Right cardiac atrium (tissue), 5 donors: ENCODE measurements at regions not wholly inside any gene's neighbourhood (a gene's known extent, or its start where the extent isn't known, plus 50 kb on each side); places are given as distances from the start of the nearest gene placed in this dataset.
"Not testable (repeated sequence)": the region's sequence is repeated elsewhere in the genome, so short reads cannot be mapped to it uniquely, and the experiment has no call there.

Source experiments
- ATAC-seq, 2 donors: fragments of 200-7000 bp; cut with Tn5 transposase; one replicate each; pipeline versions ENCODE4 v1.8.0 to v1.9.1; 2020; ENCODE audit warnings: moderate library complexity in 2 of 2, mild to moderate bottlenecking in 1 of 2
- DNase-seq, 3 donors: peaks; one replicate each; pipeline ENCODE4 v3.0.0-alpha.2; 2020
- H3K27ac ChIP-seq: one replicate; pipeline ENCODE4 v1.5.1; 2013; ENCODE audit warnings: mild to moderate bottlenecking, low read length, control low read depth, moderate library complexity
- H3K27me3 ChIP-seq: one replicate; pipeline ENCODE4 v1.6.1; 2013; ENCODE audit not compliant: control insufficient read depth, insufficient read depth
- H3K4me1 ChIP-seq: one replicate; pipeline ENCODE4 v1.6.1; 2013; ENCODE audit warnings: low read length; ENCODE audit not compliant: control insufficient read depth, insufficient read depth
- H3K4me3 ChIP-seq: one replicate; pipeline ENCODE4 v1.5.1; 2013; ENCODE audit warnings: low read length, control low read depth
- H3K9me3 ChIP-seq: one replicate; pipeline ENCODE4 v1.6.1; 2013; ENCODE audit warnings: low read length; ENCODE audit not compliant: control insufficient read depth
- WGBS: extraction: QIAGEN DNeasy Blood & Tissue Kit; methylation state at CpG from one replicate; pipeline ENCODE4 v1.1.7; 2013; 5-methylcytosine and 5-hydroxymethylcytosine counted together
- intact Hi-C, 4 donors: fragments of 100-400 bp; cut with DNase I; formaldehyde crosslinking; loops; one replicate each; pipeline versions ENCODE4 v1.11.0 to v1.14.0; 2022 to 2023
- donor health status: healthy with polysubstance abuse.
- donor health status: DM: no; HTN: yes; CAD: no.
- donor health status: DM: no; HTN: no; CAD: no.
- donor health status: DM: no; HTN: yes; CAD: no; lungs with severe emphysema.
- donor health status: DM: yes; HTN: yes; CAD: no.

GRCh38 chr11:87507722-87508121 lies 470.0 kb downstream of the TMEM135 start:
- WGBS, result 33% methylated on average over 2 of the region's 2 CpGs
- H3K27me3 ChIP-seq, DNase-seq, H3K4me3 ChIP-seq, H3K27ac ChIP-seq, H3K9me3 ChIP-seq, intact Hi-C loops, H3K4me1 ChIP-seq, ATAC-seq: not testable (repeated sequence)

DNA sequence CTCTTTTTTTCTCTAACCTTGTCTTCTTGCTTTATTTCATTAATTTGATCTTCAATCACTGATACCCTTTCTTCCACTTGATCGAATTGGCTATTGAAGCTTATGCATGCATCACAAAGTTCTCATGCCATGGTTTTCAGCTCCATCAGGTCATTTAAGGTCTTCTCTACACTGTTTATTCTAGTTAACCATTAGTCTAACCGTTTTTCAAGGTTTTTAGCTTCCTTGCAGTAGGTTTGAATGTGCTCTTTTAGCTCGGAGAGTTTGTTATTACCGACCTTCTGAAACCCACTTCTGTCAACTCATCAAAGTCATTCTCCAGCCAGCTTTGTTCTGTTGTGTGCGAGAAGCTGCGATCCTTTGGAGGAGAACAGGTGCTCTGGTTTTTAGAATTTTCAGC lies 469.2 kb downstream of the TMEM135 start:
- 90% methylated on average over 6 of the region's 6 CpGs for WGBS
- H3K27ac ChIP-seq, DNase-seq, H3K4me3 ChIP-seq, H3K27me3 ChIP-seq, H3K4me1 ChIP-seq, H3K9me3 ChIP-seq, ATAC-seq, intact Hi-C loops: not testable (repeated sequence)

GRCh38 chr11:87501388-87501787 lies 463.7 kb downstream of the TMEM135 start:
- no peaks in the 10 kb centered on the region for H3K4me1 ChIP-seq
- no peak overlapping the region for H3K27ac ChIP-seq
- DNase-seq (no peak), ATAC-seq (no peak)
- WGBS, result 65% methylated on average over 1 of the region's 1 CpG
- H3K9me3 ChIP-seq, result no peaks in the 10 kb centered on the region
- no peak overlapping the region for H3K4me3 ChIP-seq
- intact Hi-C loops, result no loop called here
- H3K27me3 ChIP-seq, result no peaks in the 10 kb centered on the region

- intact Hi-C loops, ATAC-seq: not testable (repeated sequence)
Observed at GRCh38 chr11:87494936-87495335, 457.2 kb downstream of the TMEM135 start.

DNA sequence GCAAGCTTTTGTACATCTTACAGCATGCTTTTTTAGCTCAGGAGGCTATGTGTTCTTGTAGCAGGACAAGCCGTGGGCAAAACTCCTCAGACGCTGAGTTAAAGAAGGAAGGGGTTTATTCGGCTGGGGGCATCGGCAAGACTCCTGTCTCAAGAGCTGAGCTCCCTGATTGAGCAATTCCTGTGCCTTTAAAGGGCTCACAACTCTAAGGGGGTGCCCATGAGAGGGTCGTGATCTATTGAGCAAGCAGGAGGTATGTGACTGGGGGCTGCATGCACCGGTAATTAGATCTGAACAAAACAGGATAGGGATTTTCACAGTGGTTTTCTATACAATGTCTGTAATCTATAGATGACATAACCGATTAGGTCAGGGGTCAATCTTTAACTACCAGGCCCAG lies 456.3 kb downstream of the TMEM135 start:
- H3K9me3 ChIP-seq, H3K27ac ChIP-seq, ATAC-seq, H3K27me3 ChIP-seq, intact Hi-C loops, H3K4me3 ChIP-seq, H3K4me1 ChIP-seq, DNase-seq: not testable (repeated sequence)
- WGBS, result 82% methylated on average over 7 of the region's 7 CpGs

More at GRCh38 chr11:87494936-87495335, 457.2 kb downstream of the TMEM135 start:
- whole genome bisulfite sequencing, result 82% methylated on average over 3 of the region's 3 CpGs
- H3K27ac ChIP-seq, H3K9me3 ChIP-seq, DNase-seq, H3K27me3 ChIP-seq, H3K4me1 ChIP-seq, H3K4me3 ChIP-seq: not testable (repeated sequence)

DNA sequence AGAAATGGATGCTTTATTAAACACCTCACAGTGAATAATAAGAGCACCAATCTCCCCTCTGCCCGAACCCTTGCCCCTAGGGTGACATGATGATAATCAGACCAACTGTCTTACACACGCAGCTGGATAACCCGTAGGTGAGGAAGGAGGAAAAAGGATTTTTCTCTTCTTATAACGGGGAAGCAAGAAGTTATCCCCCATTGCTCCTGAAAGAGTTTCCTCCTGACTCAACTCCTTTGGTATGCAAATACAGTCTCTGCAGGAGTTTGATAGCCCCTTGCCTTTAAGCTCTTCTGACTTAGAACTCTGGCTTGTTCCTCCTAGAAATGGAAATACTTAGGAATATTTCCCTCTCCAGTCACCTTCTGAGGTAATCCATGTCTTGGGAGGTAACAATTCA lies 455.8 kb downstream of the TMEM135 start:
- H3K27ac ChIP-seq, result no peak overlapping the region
- ATAC-seq, result no peak
- no peak for DNase-seq
- H3K27me3 ChIP-seq, result no peaks in the 10 kb centered on the region
- H3K4me1 ChIP-seq, result no peaks in the 10 kb centered on the region
- WGBS, result 43% methylated on average over 4 of the region's 4 CpGs
- no peaks in the 10 kb centered on the region for H3K9me3 ChIP-seq
- H3K4me3 ChIP-seq, result no peak overlapping the region
- intact Hi-C loops, result no loop called here

GRCh38 chr11:87491381-87491780 lies 453.6 kb downstream of the TMEM135 start:
- H3K4me3 ChIP-seq, result no peak overlapping the region
- DNase-seq, result no peak
- no peak for ATAC-seq
- no peaks in the 10 kb centered on the region for H3K27me3 ChIP-seq
- H3K9me3 ChIP-seq, result no peaks in the 10 kb centered on the region
- 72% methylated on average over 3 of the region's 3 CpGs for WGBS
- H3K4me1 ChIP-seq, result no peaks in the 10 kb centered on the region
- intact Hi-C loops, result no loop called here
- no peak overlapping the region for H3K27ac ChIP-seq

- Histone ChIP-seq H3K4me3 (no peak overlapping the region), H3K9me3 (no peaks in the 10 kb centered on the region), H3K4me1 (no peaks in the 10 kb centered on the region), H3K27ac (no peak overlapping the region), H3K27me3 (no peaks in the 10 kb centered on the region)
- DNase-seq (no peak), ATAC-seq (no peak)
- intact Hi-C loops, result no loop called here
Observed at GRCh38 chr11:87490671-87491070, 452.9 kb downstream of the TMEM135 start.

- no peak for ATAC-seq
- Histone ChIP-seq H3K27me3 (no peaks in the 10 kb centered on the region), H3K27ac (no peak overlapping the region), H3K4me1 (peaks cover 1% of the 10 kb centered on the region), H3K4me3 (no peak overlapping the region), H3K9me3 (no peaks in the 10 kb centered on the region)
- no peak for DNase-seq
- intact Hi-C loops, result no loop called here
- WGBS, result 85% methylated on average over 3 of the region's 3 CpGs
Observed at GRCh38 chr11:87484566-87484965, 446.8 kb downstream of the TMEM135 start.

GRCh38 chr11:87477321-87477720 lies 439.6 kb downstream of the TMEM135 start:
- WGBS, result 79% methylated on average over 2 of the region's 2 CpGs

DNA sequence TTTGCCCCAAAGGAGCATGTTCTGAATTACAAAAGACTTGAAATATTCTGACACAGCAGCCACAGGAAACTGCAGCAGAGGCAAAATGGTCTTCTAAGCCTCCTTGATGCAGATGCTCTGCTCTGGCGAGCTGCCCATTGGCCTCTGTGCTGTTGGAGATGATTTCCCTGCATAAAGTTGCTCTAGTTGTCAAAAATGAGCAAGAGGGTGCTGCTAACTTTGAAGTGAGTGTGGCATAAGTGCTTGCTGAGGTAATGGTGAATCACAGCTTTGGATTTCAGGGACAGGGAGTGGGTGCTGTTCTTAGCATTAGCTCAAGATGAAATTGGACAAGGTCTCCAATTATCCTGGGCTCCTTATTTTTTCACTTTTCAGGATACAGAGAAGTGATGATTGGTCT lies 435.4 kb downstream of the TMEM135 start:
- Histone ChIP-seq H3K27me3 (no peaks in the 10 kb centered on the region), H3K4me1 (no peaks in the 10 kb centered on the region), H3K9me3 (no peaks in the 10 kb centered on the region), H3K4me3 (no peak overlapping the region), H3K27ac (no peak overlapping the region)
- intact Hi-C loops, result no loop called here
- DNase-seq (peak in 1 of 3 donors; percentile 30), ATAC-seq (no peak)
- WGBS, result 82% methylated on average over 1 of the region's 1 CpG

More at GRCh38 chr11:87477321-87477720, 439.6 kb downstream of the TMEM135 start:
- ATAC-seq (no peak), DNase-seq (no peak)
- H3K4me1 ChIP-seq, result peaks cover 1% of the 10 kb centered on the region
- no peak overlapping the region for H3K4me3 ChIP-seq
- no peaks in the 10 kb centered on the region for H3K9me3 ChIP-seq
- intact Hi-C loops, result no loop called here
- H3K27ac ChIP-seq, result no peak overlapping the region
- no peaks in the 10 kb centered on the region for H3K27me3 ChIP-seq

DNA sequence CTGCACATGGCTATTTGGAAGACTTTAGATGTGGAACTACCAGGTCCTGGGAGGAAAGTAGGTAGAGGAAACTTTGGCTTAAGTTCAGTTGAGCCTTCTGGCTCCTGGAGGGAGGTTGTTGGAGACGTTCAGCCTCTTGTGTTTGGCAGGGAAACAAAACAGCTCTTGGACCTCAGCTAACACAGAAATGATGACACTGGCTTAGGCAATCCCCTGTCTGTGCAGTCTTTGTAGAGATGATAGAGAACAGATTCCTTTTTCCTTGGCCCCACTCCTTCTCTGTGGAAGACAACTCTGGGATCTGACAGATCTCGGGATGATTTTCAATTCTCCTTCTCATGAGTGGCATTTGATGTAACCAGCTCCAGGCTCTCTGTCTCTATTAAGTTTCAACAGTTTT lies 428.5 kb downstream of the TMEM135 start:
- WGBS, result 19% methylated on average over 2 of the region's 2 CpGs
- no peak overlapping the region for H3K4me3 ChIP-seq
- ATAC-seq (peak in 1 of 2 donors; percentile 33), DNase-seq (no peak)
- H3K4me1 ChIP-seq, result no peaks in the 10 kb centered on the region
- intact Hi-C loops, result no loop called here
- no peak overlapping the region for H3K27ac ChIP-seq
- no peaks in the 10 kb centered on the region for H3K9me3 ChIP-seq
- no peaks in the 10 kb centered on the region for H3K27me3 ChIP-seq
